ENCODE measurements at regions not wholly inside any gene's neighbourhood (a gene's known extent, or its start where the extent isn't known, plus 50 kb on each side); places are given as distances from the start of the nearest gene placed in this dataset.
"Not testable (repeated sequence)": the region's sequence is repeated elsewhere in the genome, so short reads cannot be mapped to it uniquely, and the experiment has no call there.

- H3K27me3 Mint-ChIP-seq (ENCODE audit: low read depth): no peaks in the 10 kb centered on the region
- DNase-seq (no peak), ATAC-seq (no peak)
- POLR2A ChIA-PET: no interaction called here
- no peak overlapping the region for H3K27ac Mint-ChIP-seq
- no peaks in the 10 kb centered on the region for H3K4me1 Mint-ChIP-seq (ENCODE audit: low read depth)
- H3K4me3 Mint-ChIP-seq: no peak overlapping the region
- H3K36me3 Mint-ChIP-seq (ENCODE audit: low read depth): no peaks in the 10 kb centered on the region
- CTCF ChIA-PET: no interaction called here
- H3K9me3 Mint-ChIP-seq (ENCODE audit: insufficient read depth): no peaks in the 10 kb centered on the region
Observed at GRCh38 chr11:105361651-105362050, 222.1 kb upstream of the CARD18 start.

DNA sequence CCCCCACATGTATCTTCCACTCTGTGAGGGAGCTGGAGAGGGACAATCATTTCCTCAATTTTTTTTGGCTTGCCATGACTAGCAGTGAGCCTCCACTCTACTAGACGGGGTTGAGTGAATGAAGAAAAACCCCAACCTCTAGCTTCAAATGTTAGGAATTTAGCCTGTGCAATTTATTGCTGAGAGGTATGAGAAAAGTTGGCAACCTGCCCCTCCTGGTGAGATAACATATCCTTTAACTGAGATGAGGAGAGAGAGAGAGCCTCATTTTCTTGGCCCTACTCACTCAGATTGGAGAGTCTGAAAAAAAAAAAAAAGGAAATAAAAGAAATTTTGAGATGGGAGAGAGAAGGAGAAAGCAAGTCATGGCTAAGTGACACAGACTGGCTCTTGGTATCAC is 218.2 kb upstream of the CARD18 start:
- no peaks in the 10 kb centered on the region for H3K36me3 Mint-ChIP-seq (ENCODE audit: low read depth)
- ATAC-seq (no peak), DNase-seq (no peak)
- no peaks in the 10 kb centered on the region for H3K27me3 Mint-ChIP-seq (ENCODE audit: low read depth)
- ChIA-PET CTCF (no interaction called here), POLR2A (no interaction called here)
- H3K4me1 Mint-ChIP-seq (ENCODE audit: low read depth): no peaks in the 10 kb centered on the region
- H3K9me3 Mint-ChIP-seq (ENCODE audit: insufficient read depth): no peaks in the 10 kb centered on the region
- H3K27ac Mint-ChIP-seq: no peak overlapping the region
- no peak overlapping the region for H3K4me3 Mint-ChIP-seq

GRCh38 chr11:105357146-105357545 is 217.6 kb upstream of the CARD18 start:
- Mint-ChIP-seq H3K36me3 (ENCODE audit: low read depth) (no peaks in the 10 kb centered on the region), H3K4me3 (no peak overlapping the region), H3K4me1 (ENCODE audit: low read depth) (no peaks in the 10 kb centered on the region), H3K27ac (no peak overlapping the region), H3K27me3 (ENCODE audit: low read depth) (no peaks in the 10 kb centered on the region), H3K9me3 (ENCODE audit: insufficient read depth) (no peaks in the 10 kb centered on the region)
- DNase-seq: no peak
- POLR2A ChIA-PET: no interaction called here
- ATAC-seq: no peak
- CTCF ChIA-PET: no interaction called here

- ATAC-seq; H3K4me1 Mint-ChIP-seq (ENCODE audit: low read depth); H3K4me3 Mint-ChIP-seq; CTCF ChIA-PET; H3K36me3 Mint-ChIP-seq (ENCODE audit: low read depth); H3K27me3 Mint-ChIP-seq (ENCODE audit: low read depth); H3K27ac Mint-ChIP-seq; POLR2A ChIA-PET; DNase-seq: not testable (repeated sequence)
- peaks cover 12% of the 10 kb centered on the region for H3K9me3 Mint-ChIP-seq (ENCODE audit: insufficient read depth)
Observed at GRCh38 chr11:105349867-105350266, 210.3 kb upstream of the CARD18 start.

DNA sequence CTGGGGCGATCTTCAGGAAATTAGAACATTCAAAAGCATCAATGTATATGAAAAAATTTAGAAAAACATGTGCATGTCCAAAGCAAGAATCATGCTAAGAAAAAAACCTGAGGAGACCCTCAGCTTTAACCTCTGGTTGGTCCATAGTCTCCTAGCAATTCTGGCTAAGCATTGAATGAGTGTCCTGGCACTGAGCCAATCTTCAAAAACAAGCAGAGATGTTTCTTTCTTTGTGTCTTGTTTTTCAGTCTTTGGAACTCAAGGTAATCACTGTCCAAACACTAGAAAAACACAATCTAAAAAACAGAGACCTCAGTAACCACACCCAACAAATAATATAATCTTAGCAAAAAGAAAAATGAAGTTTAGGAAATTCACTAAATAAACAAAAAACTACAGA is 205.4 kb upstream of the CARD18 start:
- Mint-ChIP-seq H3K4me3 (no peak overlapping the region), H3K36me3 (ENCODE audit: low read depth) (no peaks in the 10 kb centered on the region), H3K27ac (no peak overlapping the region), H3K9me3 (ENCODE audit: insufficient read depth) (peaks cover 12% of the 10 kb centered on the region), H3K27me3 (ENCODE audit: low read depth) (no peaks in the 10 kb centered on the region), H3K4me1 (ENCODE audit: low read depth) (no peaks in the 10 kb centered on the region)
- ChIA-PET CTCF (no interaction called here), POLR2A (no interaction called here)
- DNase-seq: no peak
- ATAC-seq: no peak

DNA sequence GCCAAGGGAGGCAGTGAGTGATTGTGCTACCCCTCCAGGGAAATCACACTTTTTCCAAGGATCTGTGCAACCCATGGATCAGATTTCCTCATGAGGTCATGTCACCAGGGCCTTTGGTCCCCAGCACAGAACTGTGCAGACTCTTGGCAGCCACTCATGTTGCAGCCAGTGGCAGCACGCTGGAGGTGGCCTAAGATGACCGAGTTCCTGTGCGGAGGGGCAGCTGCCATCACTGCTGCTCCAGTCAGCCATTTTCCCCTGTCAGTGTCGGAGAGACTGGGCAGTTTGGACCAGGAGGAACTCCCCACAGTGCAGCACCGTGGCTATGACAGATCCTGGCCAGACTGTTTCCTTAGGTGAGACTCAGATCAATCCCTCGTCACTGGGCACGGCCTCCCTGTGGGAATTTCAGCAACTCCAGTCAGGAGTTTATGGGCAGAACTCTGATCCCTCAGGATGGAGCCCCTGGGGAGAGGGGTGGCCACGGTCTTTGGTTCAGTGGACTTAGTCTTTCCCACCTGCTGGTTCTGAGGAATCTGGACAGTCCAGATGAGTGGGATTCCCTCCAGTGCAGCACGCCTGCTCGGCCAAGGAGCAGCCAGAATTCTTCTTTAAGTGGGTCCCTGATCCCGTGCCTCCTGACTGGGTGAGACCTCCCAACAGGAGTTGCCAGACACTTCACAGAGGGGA is 194.6 kb upstream of the CARD18 start:
- CTCF ChIA-PET: no interaction called here

GRCh38 chr11:105333153-105333552 is 193.6 kb upstream of the CARD18 start:
- CTCF ChIA-PET: no interaction called here
- no peak overlapping the region for H3K4me3 Mint-ChIP-seq
- no peak overlapping the region for H3K27ac Mint-ChIP-seq
- H3K27me3 Mint-ChIP-seq (ENCODE audit: low read depth): no peaks in the 10 kb centered on the region
- no peaks in the 10 kb centered on the region for H3K36me3 Mint-ChIP-seq (ENCODE audit: low read depth)
- DNase-seq (no peak), ATAC-seq (no peak)
- POLR2A ChIA-PET: no interaction called here
- H3K9me3 Mint-ChIP-seq (ENCODE audit: insufficient read depth): no peaks in the 10 kb centered on the region
- H3K4me1 Mint-ChIP-seq (ENCODE audit: low read depth): no peaks in the 10 kb centered on the region

More for the DNA sequence above, 194.6 kb upstream of the CARD18 start:
- H3K4me1 Mint-ChIP-seq (ENCODE audit: low read depth): no peaks in the 10 kb centered on the region
- no peak for ATAC-seq
- H3K9me3 Mint-ChIP-seq (ENCODE audit: insufficient read depth): no peaks in the 10 kb centered on the region
- POLR2A ChIA-PET: no interaction called here
- no peaks in the 10 kb centered on the region for H3K27me3 Mint-ChIP-seq (ENCODE audit: low read depth)
- H3K27ac Mint-ChIP-seq: no peak overlapping the region
- DNase-seq: no peak
- no peak overlapping the region for H3K4me3 Mint-ChIP-seq
- no peaks in the 10 kb centered on the region for H3K36me3 Mint-ChIP-seq (ENCODE audit: low read depth)

DNA sequence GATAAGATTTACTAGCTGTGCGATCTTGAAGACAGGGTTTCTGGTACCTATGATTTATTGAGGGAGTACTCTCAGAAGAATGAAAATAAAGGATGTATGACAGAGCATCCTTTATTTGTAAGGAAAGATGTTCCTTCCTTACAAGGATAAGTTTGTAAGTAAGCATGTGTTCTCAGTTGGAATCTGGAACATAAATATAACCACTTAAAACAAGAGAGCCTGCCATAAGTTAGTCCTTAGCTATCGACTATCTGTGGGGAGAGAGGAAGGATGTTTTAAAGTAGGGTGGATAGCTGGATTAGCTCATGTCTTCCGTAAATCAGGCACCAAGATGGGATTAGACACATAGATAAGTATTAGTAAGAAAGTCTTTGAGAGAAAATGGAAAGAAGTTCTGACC is 192.6 kb upstream of the CARD18 start:
- Mint-ChIP-seq H3K4me3 (no peak overlapping the region), H3K4me1 (ENCODE audit: low read depth) (no peaks in the 10 kb centered on the region), H3K9me3 (ENCODE audit: insufficient read depth) (no peaks in the 10 kb centered on the region), H3K27me3 (ENCODE audit: low read depth) (no peaks in the 10 kb centered on the region), H3K27ac (no peak overlapping the region), H3K36me3 (ENCODE audit: low read depth) (no peaks in the 10 kb centered on the region)
- ChIA-PET CTCF (no interaction called here), POLR2A (no interaction called here)
- DNase-seq (no peak), ATAC-seq (no peak)

DNA sequence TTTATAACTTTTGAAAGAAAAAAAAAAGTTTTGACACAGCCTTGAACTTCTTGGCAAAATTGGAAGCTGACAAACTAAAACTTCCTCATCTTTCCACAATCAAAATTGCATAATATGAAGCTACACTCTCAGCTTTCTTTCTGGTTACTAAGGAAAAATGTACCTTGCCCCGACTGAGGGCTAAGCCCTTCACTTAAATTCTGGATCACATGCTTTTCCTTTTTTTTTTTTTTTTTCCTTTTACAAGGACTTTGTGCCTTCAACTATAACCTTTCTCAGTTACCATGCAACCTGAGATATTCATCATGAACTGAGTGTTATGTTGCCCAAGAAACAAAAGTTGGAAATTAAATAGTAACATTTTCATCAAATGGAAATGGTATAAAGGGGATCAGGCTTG is 188.5 kb upstream of the CARD18 start:
- Mint-ChIP-seq H3K4me1 (ENCODE audit: low read depth) (no peaks in the 10 kb centered on the region), H3K27ac (no peak overlapping the region), H3K9me3 (ENCODE audit: insufficient read depth) (no peaks in the 10 kb centered on the region), H3K27me3 (ENCODE audit: low read depth) (no peaks in the 10 kb centered on the region), H3K36me3 (ENCODE audit: low read depth) (no peaks in the 10 kb centered on the region), H3K4me3 (no peak overlapping the region)
- no peak for DNase-seq
- ChIA-PET CTCF (no interaction called here), POLR2A (no interaction called here)
- ATAC-seq: no peak

- POLR2A ChIA-PET: no interaction called here
- CTCF ChIA-PET: no interaction called here
- no peaks in the 10 kb centered on the region for H3K36me3 Mint-ChIP-seq (ENCODE audit: low read depth)
- H3K9me3 Mint-ChIP-seq (ENCODE audit: insufficient read depth): no peaks in the 10 kb centered on the region
- no peak overlapping the region for H3K4me3 Mint-ChIP-seq
- no peaks in the 10 kb centered on the region for H3K27me3 Mint-ChIP-seq (ENCODE audit: low read depth)
- no peak overlapping the region for H3K27ac Mint-ChIP-seq
- H3K4me1 Mint-ChIP-seq (ENCODE audit: low read depth): no peaks in the 10 kb centered on the region
- ATAC-seq (no peak), DNase-seq (no peak)
Observed at GRCh38 chr11:105324156-105324555, 184.6 kb upstream of the CARD18 start.

DNA sequence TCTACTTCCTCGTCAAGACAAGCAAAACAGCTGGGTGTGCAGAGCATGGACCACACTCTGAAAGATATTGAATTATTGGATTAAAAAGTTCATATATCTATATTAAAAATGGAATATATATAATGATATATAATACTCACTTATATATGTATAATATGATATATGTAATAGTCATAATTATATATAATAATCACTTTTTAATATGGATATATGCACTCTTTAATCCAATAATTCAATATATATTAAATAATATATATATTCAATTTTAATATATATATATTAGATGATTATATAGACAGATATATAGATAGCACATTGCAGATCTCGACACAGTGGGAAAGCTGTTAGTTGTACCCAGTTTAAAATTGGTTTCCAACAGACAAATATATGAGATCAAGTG is 182.1 kb upstream of the CARD18 start:
- Mint-ChIP-seq H3K27me3 (ENCODE audit: low read depth) (no peaks in the 10 kb centered on the region), H3K4me3 (no peak overlapping the region), H3K4me1 (ENCODE audit: low read depth) (no peaks in the 10 kb centered on the region), H3K27ac (no peak overlapping the region), H3K36me3 (ENCODE audit: low read depth) (no peaks in the 10 kb centered on the region), H3K9me3 (ENCODE audit: insufficient read depth) (no peaks in the 10 kb centered on the region)
- POLR2A ChIA-PET: no interaction called here
- no peak for ATAC-seq
- CTCF ChIA-PET: no interaction called here
- DNase-seq: no peak

- Mint-ChIP-seq H3K4me1 (ENCODE audit: low read depth) (no peaks in the 10 kb centered on the region), H3K4me3 (no peak overlapping the region), H3K27me3 (ENCODE audit: low read depth) (no peaks in the 10 kb centered on the region), H3K27ac (no peak overlapping the region), H3K9me3 (ENCODE audit: insufficient read depth) (no peaks in the 10 kb centered on the region), H3K36me3 (ENCODE audit: low read depth) (no peaks in the 10 kb centered on the region)
- POLR2A ChIA-PET: no interaction called here
- CTCF ChIA-PET: no interaction called here
- ATAC-seq (no peak), DNase-seq (no peak)
Observed at GRCh38 chr11:105315287-105315686, 175.7 kb upstream of the CARD18 start.

GRCh38 chr11:105312266-105312665 is 172.7 kb upstream of the CARD18 start:
- Mint-ChIP-seq H3K27ac (no peak overlapping the region), H3K4me1 (ENCODE audit: low read depth) (no peaks in the 10 kb centered on the region)
- CTCF ChIA-PET: no interaction called here

More at GRCh38 chr11:105312266-105312665, 172.7 kb upstream of the CARD18 start:
- no peaks in the 10 kb centered on the region for H3K27me3 Mint-ChIP-seq (ENCODE audit: low read depth)
- no peaks in the 10 kb centered on the region for H3K36me3 Mint-ChIP-seq (ENCODE audit: low read depth)
- H3K4me3 Mint-ChIP-seq: no peak overlapping the region
- POLR2A ChIA-PET: no interaction called here
- H3K9me3 Mint-ChIP-seq (ENCODE audit: insufficient read depth): no peaks in the 10 kb centered on the region
- no peak for ATAC-seq
- DNase-seq: no peak

All from activated CD8-positive, alpha-beta T cell treated with anti-CD3 and anti-CD28 coated beads, Interleukin-2, amount 10 ng/mL, durations not matched to agents 7 days and 5 days (primary cell).